ENCODE measurements at regions not wholly inside any gene's neighbourhood (a gene's known extent, or its start where the extent isn't known, plus 50 kb on each side); places are given as distances from the start of the nearest gene placed in this dataset.

DNA sequence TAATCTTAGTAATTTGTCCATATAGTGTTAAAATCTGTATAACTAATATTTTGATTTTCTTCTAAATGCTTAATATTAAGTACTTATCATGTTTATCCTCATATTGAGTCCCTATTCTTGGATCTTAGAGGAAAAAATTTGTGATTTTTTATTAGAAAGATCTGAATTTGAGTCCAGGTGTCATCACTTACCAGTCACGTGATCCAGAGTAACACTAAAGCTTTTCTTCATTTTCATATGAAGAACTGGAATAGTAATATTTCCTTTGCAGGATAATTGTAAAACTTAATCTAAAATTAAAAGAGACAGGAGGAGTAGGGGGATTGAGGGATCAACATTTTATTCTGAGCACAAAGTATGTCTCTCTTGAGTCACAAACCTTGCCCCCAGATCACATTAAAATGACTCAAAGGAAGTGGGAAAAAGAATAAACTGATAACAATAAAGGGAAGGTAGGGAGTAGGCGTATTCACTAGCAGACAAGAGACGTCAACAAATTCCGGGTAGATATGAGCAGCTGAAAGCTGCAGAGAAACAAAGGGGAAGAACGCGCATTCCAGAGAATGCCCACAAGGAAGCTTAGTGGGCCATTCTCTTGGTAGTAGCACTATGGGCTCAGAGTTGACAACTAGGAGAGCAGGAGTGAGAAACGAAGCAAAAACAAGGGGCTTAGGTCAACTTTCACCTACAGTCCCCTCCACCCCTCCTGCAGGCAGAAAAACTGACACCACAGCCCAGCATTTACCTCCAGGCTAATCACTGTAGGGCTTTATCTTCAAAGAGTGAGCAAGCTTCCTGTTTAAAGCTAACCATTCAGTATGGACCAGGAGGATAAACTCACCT lies 123.1 kb downstream of the SPRY2 start:
- TF ChIP-seq REST (IDR thresholded peaks at IDR 0.05; ENCODE audit: insufficient read depth in 1 of 2, low read depth in 2 of 2, low read length in 2 of 2), result no peak
- TF ChIP-seq POLR2AphosphoS5 (IDR thresholded peaks at IDR 0.05; ENCODE audit: low read depth, low read length), result no peak
- 0 out of 2 replicates have a peak, but pooled peaks have one; percentile 24 for TF ChIP-seq SIN3A (IDR thresholded peaks at IDR 0.05; ENCODE audit: borderline replicate concordance, insufficient read depth, low read length)

All from PFSK-1 (cell line).